ENCODE measurements at regions not wholly inside any gene's neighbourhood (a gene's known extent, or its start where the extent isn't known, plus 50 kb on each side); places are given as distances from the start of the nearest gene placed in this dataset.

DNA sequence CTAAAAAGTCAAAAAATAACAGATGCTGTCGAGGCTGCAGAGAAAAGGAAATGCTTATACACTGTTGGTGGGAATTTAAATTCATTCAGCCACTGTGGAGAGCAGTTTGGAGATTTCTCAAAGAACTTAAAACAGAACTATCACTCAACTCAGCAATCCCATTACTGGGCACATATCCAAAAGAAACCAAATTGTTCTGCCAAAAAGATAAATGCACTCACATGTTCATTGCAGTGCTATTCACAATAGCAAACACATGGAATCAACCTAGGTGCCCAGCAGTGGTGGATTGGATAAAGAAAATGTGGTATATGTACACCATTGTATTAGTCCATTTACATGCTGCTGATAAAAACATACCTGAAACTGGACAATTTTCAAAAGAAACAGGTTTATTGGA, 116.0 kb upstream of the VGLL2 start:
- Histone ChIP-seq H3K27me3 (ENCODE audit: insufficient read depth, low read depth, severe bottlenecking) (no peaks in the 10 kb centered on the region), H3K27ac (no peak overlapping the region), H3K4me3 (ENCODE audit: low read depth, low read length) (no peak overlapping the region), H3K36me3 (no peaks in the 10 kb centered on the region), H3K9me3 (ENCODE audit: severe bottlenecking) (no peaks in the 10 kb centered on the region)
- TF ChIP-seq, protein P1, sequence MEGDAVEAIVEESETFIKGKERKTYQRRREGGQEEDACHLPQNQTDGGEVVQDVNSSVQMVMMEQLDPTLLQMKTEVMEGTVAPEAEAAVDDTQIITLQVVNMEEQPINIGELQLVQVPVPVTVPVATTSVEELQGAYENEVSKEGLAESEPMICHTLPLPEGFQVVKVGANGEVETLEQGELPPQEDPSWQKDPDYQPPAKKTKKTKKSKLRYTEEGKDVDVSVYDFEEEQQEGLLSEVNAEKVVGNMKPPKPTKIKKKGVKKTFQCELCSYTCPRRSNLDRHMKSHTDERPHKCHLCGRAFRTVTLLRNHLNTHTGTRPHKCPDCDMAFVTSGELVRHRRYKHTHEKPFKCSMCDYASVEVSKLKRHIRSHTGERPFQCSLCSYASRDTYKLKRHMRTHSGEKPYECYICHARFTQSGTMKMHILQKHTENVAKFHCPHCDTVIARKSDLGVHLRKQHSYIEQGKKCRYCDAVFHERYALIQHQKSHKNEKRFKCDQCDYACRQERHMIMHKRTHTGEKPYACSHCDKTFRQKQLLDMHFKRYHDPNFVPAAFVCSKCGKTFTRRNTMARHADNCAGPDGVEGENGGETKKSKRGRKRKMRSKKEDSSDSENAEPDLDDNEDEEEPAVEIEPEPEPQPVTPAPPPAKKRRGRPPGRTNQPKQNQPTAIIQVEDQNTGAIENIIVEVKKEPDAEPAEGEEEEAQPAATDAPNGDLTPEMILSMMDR (IDR thresholded peaks at IDR 0.05; ENCODE audit: low read depth, low read length) = no peak
- no peak for DNase-seq

DNA sequence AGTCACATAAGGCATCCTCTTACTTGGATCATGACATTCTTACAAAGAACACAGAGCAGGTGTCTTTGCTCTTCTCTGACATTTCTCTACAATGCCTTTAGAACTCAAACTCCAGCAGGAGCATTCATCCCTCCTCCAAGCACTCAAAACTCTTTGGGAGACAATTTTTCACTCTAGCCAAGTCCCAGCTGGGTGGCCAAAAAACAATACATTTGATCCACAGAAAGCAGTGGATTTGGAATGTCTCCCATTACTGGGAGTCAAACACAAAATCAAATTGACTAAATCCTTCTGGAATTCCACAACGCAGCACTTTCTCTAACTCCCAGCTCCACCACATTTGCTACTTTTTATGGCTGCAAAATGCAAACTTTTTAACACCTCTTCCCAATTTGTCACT, 108.6 kb upstream of the VGLL2 start:
- H3K9me3 ChIP-seq (ENCODE audit: severe bottlenecking) = no peaks in the 10 kb centered on the region
- TF ChIP-seq, protein P1 (IDR thresholded peaks at IDR 0.05; ENCODE audit: low read depth, low read length) = no peak
- no peaks in the 10 kb centered on the region for H3K36me3 ChIP-seq
- no peak for DNase-seq
- H3K4me3 ChIP-seq (ENCODE audit: low read depth, low read length) = no peak overlapping the region
- no peaks in the 10 kb centered on the region for H3K27me3 ChIP-seq (ENCODE audit: insufficient read depth, low read depth, severe bottlenecking)
- no peak overlapping the region for H3K27ac ChIP-seq

DNA sequence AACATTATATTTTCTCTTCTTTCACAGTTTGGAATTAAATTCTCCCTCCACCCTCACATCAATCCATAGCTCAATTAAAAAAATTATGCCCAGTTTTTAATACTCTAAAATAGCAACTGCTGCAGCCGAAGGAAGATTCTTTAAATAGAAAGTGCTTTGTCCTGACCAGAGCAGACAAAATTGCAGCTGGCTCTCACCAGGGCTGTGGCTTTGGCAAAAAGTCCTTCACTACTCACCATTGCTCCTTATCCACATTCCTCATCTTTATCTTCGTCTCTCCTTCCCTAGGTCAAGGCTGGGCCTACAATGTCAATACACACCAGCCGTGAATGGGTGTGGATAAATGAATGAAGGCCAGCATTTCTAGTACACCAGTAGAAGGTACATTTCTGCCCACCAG, 107.9 kb upstream of the VGLL2 start:
- Histone ChIP-seq H3K27me3 (ENCODE audit: insufficient read depth, low read depth, severe bottlenecking) (no peaks in the 10 kb centered on the region), H3K9me3 (ENCODE audit: severe bottlenecking) (no peaks in the 10 kb centered on the region), H3K4me3 (ENCODE audit: low read depth, low read length) (no peak overlapping the region), H3K36me3 (no peaks in the 10 kb centered on the region), H3K27ac (no peak overlapping the region)
- DNase-seq = no peak
- TF ChIP-seq, protein P1 (IDR thresholded peaks at IDR 0.05; ENCODE audit: low read depth, low read length) = no peak

DNA sequence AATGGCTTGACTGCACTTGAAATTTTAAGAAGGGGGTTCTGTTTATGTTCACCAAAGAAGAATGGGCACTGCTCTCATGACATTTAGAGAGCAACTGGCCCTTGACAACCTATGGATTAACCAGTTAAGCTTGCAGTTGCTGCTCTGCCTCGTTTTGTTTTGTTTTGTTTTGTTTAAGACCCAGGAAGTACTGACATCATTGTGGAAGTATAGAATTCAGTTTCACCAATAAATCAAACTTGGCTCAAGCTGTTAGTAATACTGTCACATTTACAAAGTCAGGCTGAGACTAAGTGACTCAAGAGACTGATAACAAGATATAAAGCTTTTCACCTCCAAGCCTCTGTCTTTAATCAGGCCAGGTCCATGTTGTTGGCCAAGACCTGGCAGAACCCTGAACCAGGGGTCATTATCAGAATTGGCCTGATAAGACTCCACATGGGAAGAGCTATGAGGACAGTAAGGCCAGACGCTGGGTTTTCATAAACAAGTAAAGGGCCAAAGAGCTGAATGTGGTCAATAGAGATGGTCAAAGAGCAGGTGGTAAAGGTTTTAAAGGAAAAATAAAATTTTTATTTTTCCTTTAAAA, 99.4 kb upstream of the VGLL2 start:
- TF ChIP-seq, protein P1 (IDR thresholded peaks at IDR 0.05; ENCODE audit: low read depth, low read length) = no peak
- H3K9me3 ChIP-seq (ENCODE audit: severe bottlenecking) = no peaks in the 10 kb centered on the region
- no peaks in the 10 kb centered on the region for H3K27me3 ChIP-seq (ENCODE audit: insufficient read depth, low read depth, severe bottlenecking)
- no peak overlapping the region for H3K27ac ChIP-seq
- no peak overlapping the region for H3K4me3 ChIP-seq (ENCODE audit: low read depth, low read length)
- DNase-seq = no peak
- H3K36me3 ChIP-seq = no peaks in the 10 kb centered on the region

DNA sequence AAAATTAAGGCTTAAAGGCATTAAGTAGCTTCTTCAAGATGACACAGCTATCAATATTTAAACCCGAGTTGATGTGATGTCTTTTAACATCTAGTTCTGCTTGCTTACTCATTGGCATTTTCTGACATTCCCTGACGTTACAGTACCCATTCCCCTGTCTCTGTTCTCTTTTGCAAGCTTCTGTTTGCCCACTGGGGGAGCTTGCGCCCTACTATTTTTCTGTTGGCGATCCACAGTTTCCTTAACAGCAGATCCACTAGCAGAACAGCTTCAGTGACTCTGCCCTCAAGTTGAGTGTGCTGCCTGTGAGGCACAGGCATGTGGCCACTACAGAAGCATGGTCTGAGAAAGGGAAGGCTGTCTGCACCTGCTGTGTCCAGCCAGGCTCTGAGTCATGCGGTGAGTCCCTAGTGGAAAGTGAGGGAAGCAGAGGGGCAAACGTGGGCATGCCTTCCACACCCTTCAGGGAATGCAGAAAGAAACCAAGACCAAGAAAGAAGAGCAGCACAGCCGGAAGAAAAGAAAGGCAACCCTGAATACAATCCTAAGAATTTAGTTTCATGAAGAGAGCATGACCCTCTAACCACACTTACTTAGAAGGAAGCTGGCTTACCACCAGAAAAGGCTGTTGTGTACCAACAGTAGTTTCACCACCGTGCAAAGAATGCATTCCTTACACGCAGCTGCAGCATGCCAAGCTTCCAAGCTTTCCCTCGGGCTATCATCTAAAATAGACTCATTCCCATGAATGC, 97.7 kb upstream of the VGLL2 start:
- DNase-seq = peak; percentile 4

More for the DNA sequence above, 97.7 kb upstream of the VGLL2 start:
- no peaks in the 10 kb centered on the region for H3K36me3 ChIP-seq
- no peaks in the 10 kb centered on the region for H3K9me3 ChIP-seq (ENCODE audit: severe bottlenecking)
- H3K27ac ChIP-seq = no peak overlapping the region
- H3K4me3 ChIP-seq (ENCODE audit: low read depth, low read length) = no peak overlapping the region
- TF ChIP-seq, protein P1 (IDR thresholded peaks at IDR 0.05; ENCODE audit: low read depth, low read length) = 0 out of 2 replicates have a peak, but pooled peaks have one; percentile 8
- H3K27me3 ChIP-seq (ENCODE audit: insufficient read depth, low read depth, severe bottlenecking) = no peaks in the 10 kb centered on the region
